BJ (cell line): ENCODE measurements at regions not wholly inside any gene's neighbourhood (a gene's known extent, or its start where the extent isn't known, plus 50 kb on each side); places are given as distances from the start of the nearest gene placed in this dataset.

Source experiments
- CTCF ChIA-PET: fragments of 350-600 bp; formaldehyde crosslinking; extraction: SDS; loops from one replicate; lab custom pipeline; 2021; ENCODE audit warnings: antibody characterized with exemption, inconsistent platforms; lab: Yijun Ruan, JAX
- POLR2A ChIA-PET: fragments of 300-600 bp; sonication (Branson Sonifier 250); formaldehyde crosslinking; extraction: SDS; loops from one replicate; lab custom pipeline; 2021; ENCODE audit warnings: antibody characterized with exemption; lab: Charles Lee
- DNase-seq: peaks from one replicate; pipeline ENCODE4 v3.0.0-alpha.2; 2011; ENCODE audit warnings: low read depth
- H3K27me3 ChIP-seq: 2 replicates; pipeline ENCODE4 v1.6.0; 2011; ENCODE audit warnings: low read length; ENCODE audit not compliant: control insufficient read depth, insufficient read depth
- H3K36me3 ChIP-seq: 2 replicates; pipeline ENCODE4 v1.5.1; 2011; ENCODE audit warnings: low read length; ENCODE audit not compliant: control insufficient read depth, insufficient read depth
- H3K4me3 ChIP-seq: 2 replicates; pipeline ENCODE4 v1.5.1; 2011; ENCODE audit warnings: low read depth, mild to moderate bottlenecking, control low read depth, low read length
- CTCF ChIP-seq: IDR thresholded peaks from 2 replicates; pipeline ENCODE4 v1.5.1; 2011; ENCODE audit warnings: low read depth, mild to moderate bottlenecking, control low read depth, inconsistent platforms, low read length, moderate library complexity; ENCODE audit not compliant: insufficient read depth

GRCh38 chr3:40715551-40715950, 190.8 kb downstream of the ZNF621 start:
- ChIA-PET POLR2A (no interaction called here), CTCF (no interaction called here)
- Histone ChIP-seq H3K27me3 (no peaks in the 10 kb centered on the region), H3K4me3 (no peak overlapping the region), H3K36me3 (no peaks in the 10 kb centered on the region)
- TF ChIP-seq CTCF = no peak
- no peak for DNase-seq

- TF ChIP-seq CTCF = no peak
- CTCF ChIA-PET = interaction anchor here (0.8 kb wide), 1 partner anchor 9 kb away, joined by 3 read pairs; no protein-coding TSS in a partner anchor
- no peak overlapping the region for H3K4me3 ChIP-seq
- H3K36me3 ChIP-seq = no peaks in the 10 kb centered on the region
- no peaks in the 10 kb centered on the region for H3K27me3 ChIP-seq
- POLR2A ChIA-PET = no interaction called here
- DNase-seq = no peak
These were observed 192.7 kb downstream of the ZNF621 start for GRCh38 chr3:40717471-40717870.

GRCh38 chr3:40718209-40718608, 193.4 kb downstream of the ZNF621 start:
- no peak for DNase-seq
- POLR2A ChIA-PET = no interaction called here
- no peaks in the 10 kb centered on the region for H3K36me3 ChIP-seq
- no peak overlapping the region for H3K4me3 ChIP-seq
- no peak for TF ChIP-seq CTCF
- H3K27me3 ChIP-seq = no peaks in the 10 kb centered on the region
- CTCF ChIA-PET = interaction anchor here (0.8 kb wide), 1 partner anchor 8 kb away, joined by 3 read pairs; no protein-coding TSS in a partner anchor

GRCh38 chr3:40718681-40719080, 193.9 kb downstream of the ZNF621 start:
- Histone ChIP-seq H3K27me3 (no peaks in the 10 kb centered on the region), H3K4me3 (no peak overlapping the region), H3K36me3 (no peaks in the 10 kb centered on the region)
- CTCF ChIA-PET = no interaction called here
- no peak for DNase-seq
- no peak for TF ChIP-seq CTCF
- POLR2A ChIA-PET = no interaction called here

GRCh38 chr3:40719660-40720287, 195.0 kb downstream of the ZNF621 start:
- CTCF ChIA-PET = no interaction called here
- no peak overlapping the region for H3K4me3 ChIP-seq
- H3K27me3 ChIP-seq = no peaks in the 10 kb centered on the region
- DNase-seq = no peak
- POLR2A ChIA-PET = no interaction called here
- TF ChIP-seq CTCF = no peak
- no peaks in the 10 kb centered on the region for H3K36me3 ChIP-seq
